ENCODE measurements at regions not wholly inside any gene's neighbourhood (a gene's known extent, or its start where the extent isn't known, plus 50 kb on each side); places are given as distances from the start of the nearest gene placed in this dataset.
A peak's percentile ranks its signal among the peaks of the same experiment; 100 is the strongest.

DNA sequence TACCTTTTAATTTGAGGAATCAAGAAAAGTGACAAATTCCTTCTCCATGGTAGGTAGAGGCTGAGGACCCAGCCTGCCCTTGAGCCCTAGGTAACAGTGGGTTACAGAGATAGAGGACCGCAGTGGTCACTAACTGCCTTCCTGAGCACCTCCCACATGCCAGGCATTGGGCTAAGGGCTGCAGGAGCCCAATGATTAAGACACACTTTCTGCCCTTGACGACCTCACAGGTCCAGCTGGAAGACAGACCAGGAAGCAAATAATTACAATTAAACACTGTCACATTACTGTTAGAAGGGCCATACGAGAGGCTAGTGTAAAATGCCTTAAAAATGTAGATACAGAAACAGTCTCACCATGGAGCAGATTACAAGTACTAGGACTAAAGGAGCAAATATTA is 156.8 kb upstream of the NFE2L3 start:
- no peaks in the 10 kb centered on the region for H3K4me1 ChIP-seq (replicated peaks; ENCODE audit: insufficient read depth)
- DNase-seq: no peak
- H3K4me3 ChIP-seq: no peak overlapping the region
- no peaks in the 10 kb centered on the region for H3K9me2 ChIP-seq (ENCODE audit: insufficient read depth)
- intact Hi-C loops (cut with micrococcal nuclease; ENCODE audit: unreplicated experiment): no loop called here
- no TSS peak for BruUV-seq (replicated peaks)
- no peaks in the 10 kb centered on the region for H3K79me2 ChIP-seq (ENCODE audit: low read depth)
- H4K20me1 ChIP-seq (ENCODE audit: insufficient read depth): no peaks in the 10 kb centered on the region
- no peaks in the 10 kb centered on the region for H3F3A ChIP-seq (ENCODE audit: insufficient read depth, low read depth)
- H3K9me3 ChIP-seq (ENCODE audit: insufficient read depth, low read depth): no peaks in the 10 kb centered on the region
- H3K27ac ChIP-seq: no peak overlapping the region
- H3K4me2 ChIP-seq: no peak overlapping the region
- H3K27me3 ChIP-seq (ENCODE audit: insufficient read depth, low read depth): no peaks in the 10 kb centered on the region
- no peak overlapping the region for H2AFZ ChIP-seq
- no peaks in the 10 kb centered on the region for H3K36me3 ChIP-seq (ENCODE audit: low read depth)
- ChIA-PET CTCF (no interaction called here), POLR2A (ENCODE audit: unreplicated experiment) (no interaction called here)
- no peak for TF ChIP-seq EZH2 (IDR thresholded peaks at IDR 0.05; ENCODE audit: low read depth)
- TF ChIP-seq, protein P1, sequence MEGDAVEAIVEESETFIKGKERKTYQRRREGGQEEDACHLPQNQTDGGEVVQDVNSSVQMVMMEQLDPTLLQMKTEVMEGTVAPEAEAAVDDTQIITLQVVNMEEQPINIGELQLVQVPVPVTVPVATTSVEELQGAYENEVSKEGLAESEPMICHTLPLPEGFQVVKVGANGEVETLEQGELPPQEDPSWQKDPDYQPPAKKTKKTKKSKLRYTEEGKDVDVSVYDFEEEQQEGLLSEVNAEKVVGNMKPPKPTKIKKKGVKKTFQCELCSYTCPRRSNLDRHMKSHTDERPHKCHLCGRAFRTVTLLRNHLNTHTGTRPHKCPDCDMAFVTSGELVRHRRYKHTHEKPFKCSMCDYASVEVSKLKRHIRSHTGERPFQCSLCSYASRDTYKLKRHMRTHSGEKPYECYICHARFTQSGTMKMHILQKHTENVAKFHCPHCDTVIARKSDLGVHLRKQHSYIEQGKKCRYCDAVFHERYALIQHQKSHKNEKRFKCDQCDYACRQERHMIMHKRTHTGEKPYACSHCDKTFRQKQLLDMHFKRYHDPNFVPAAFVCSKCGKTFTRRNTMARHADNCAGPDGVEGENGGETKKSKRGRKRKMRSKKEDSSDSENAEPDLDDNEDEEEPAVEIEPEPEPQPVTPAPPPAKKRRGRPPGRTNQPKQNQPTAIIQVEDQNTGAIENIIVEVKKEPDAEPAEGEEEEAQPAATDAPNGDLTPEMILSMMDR (conservative IDR thresholded peaks at IDR 0.05): no peak

DNA sequence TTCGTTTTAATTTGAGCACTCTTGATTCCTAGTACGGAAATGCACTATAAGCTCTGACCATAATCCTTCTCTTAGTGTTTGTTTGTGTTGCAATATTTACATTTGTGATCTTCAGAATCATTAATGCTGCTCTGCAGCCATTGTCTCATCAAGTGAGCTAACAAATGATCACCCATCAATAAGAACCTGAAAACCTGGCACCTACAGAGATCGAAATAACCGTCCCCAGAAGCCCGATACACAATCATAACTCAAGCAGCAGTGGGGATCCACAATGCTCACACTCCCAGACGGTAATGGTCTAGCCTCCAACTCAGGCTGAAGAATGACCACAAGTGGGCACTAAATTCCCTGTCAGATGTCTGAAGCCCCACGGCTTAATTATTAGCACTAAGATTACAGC is 156.0 kb upstream of the NFE2L3 start:
- Histone ChIP-seq H3K9me3 (ENCODE audit: insufficient read depth, low read depth) (no peaks in the 10 kb centered on the region), H2AFZ (no peak overlapping the region), H3K4me1 (replicated peaks; ENCODE audit: insufficient read depth) (no peaks in the 10 kb centered on the region), H3K79me2 (ENCODE audit: low read depth) (no peaks in the 10 kb centered on the region), H3K4me3 (no peak overlapping the region), H3K27ac (no peak overlapping the region), H4K20me1 (ENCODE audit: insufficient read depth) (no peaks in the 10 kb centered on the region), H3F3A (ENCODE audit: insufficient read depth, low read depth) (no peaks in the 10 kb centered on the region), H3K27me3 (ENCODE audit: insufficient read depth, low read depth) (no peaks in the 10 kb centered on the region), H3K4me2 (no peak overlapping the region), H3K36me3 (ENCODE audit: low read depth) (no peaks in the 10 kb centered on the region), H3K9me2 (ENCODE audit: insufficient read depth) (no peaks in the 10 kb centered on the region)
- intact Hi-C loops (cut with micrococcal nuclease; ENCODE audit: unreplicated experiment): no loop called here
- TF ChIP-seq EZH2 (IDR thresholded peaks at IDR 0.05; ENCODE audit: low read depth): no peak
- TF ChIP-seq, protein P1 (conservative IDR thresholded peaks at IDR 0.05): peak; percentile 48; the same call in 1 of the 2 replicates
- ChIA-PET CTCF (no interaction called here), POLR2A (ENCODE audit: unreplicated experiment) (no interaction called here)
- no peak for DNase-seq
- no TSS peak for BruUV-seq (replicated peaks)

DNA sequence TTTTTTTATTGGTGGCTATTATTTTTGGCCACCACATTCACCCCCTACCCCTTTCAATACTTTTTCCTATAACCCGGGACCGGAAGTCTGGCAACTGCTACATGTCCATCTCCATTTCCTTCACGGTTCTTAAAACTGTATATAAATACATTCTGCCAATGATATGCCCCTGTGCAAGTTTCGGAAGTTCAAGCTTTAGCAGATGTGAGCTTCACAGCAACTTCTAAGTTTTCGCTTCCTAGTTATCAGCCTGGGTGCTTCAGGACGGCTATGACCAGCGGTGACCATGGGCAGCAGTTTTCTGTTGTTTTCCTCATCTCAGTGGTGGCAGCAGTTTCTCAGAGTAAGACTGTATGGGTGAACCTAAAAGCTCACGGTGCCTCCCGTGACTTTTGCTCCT is 153.5 kb upstream of the NFE2L3 start:
- BruUV-seq (replicated peaks): no TSS peak
- Histone ChIP-seq H3K9me2 (ENCODE audit: insufficient read depth) (no peaks in the 10 kb centered on the region), H3F3A (ENCODE audit: insufficient read depth, low read depth) (no peaks in the 10 kb centered on the region), H3K4me2 (no peak overlapping the region), H3K4me1 (replicated peaks; ENCODE audit: insufficient read depth) (no peaks in the 10 kb centered on the region), H3K9me3 (ENCODE audit: insufficient read depth, low read depth) (no peaks in the 10 kb centered on the region), H3K79me2 (ENCODE audit: low read depth) (no peaks in the 10 kb centered on the region), H3K4me3 (no peak overlapping the region), H3K27ac (no peak overlapping the region), H3K27me3 (ENCODE audit: insufficient read depth, low read depth) (no peaks in the 10 kb centered on the region), H4K20me1 (ENCODE audit: insufficient read depth) (no peaks in the 10 kb centered on the region), H3K36me3 (ENCODE audit: low read depth) (no peaks in the 10 kb centered on the region), H2AFZ (no peak overlapping the region)
- DNase-seq: no peak
- ChIA-PET CTCF (no interaction called here), POLR2A (ENCODE audit: unreplicated experiment) (no interaction called here)
- intact Hi-C loops (cut with micrococcal nuclease; ENCODE audit: unreplicated experiment): no loop called here
- TF ChIP-seq EZH2 (IDR thresholded peaks at IDR 0.05; ENCODE audit: low read depth): no peak
- TF ChIP-seq, protein P1 (conservative IDR thresholded peaks at IDR 0.05): no peak
